ENCODE measurements at regions not wholly inside any gene's neighbourhood (a gene's known extent, or its start where the extent isn't known, plus 50 kb on each side); places are given as distances from the start of the nearest gene placed in this dataset.
"Not testable (repeated sequence)": the region's sequence is repeated elsewhere in the genome, so short reads cannot be mapped to it uniquely, and the experiment has no call there.

GRCh38 chr18:30672439-30672838, 370.1 kb downstream of the DSC3 start:
- not testable (repeated sequence) for H3K4me1 ChIP-seq (ENCODE audit: control insufficient read depth in 3 of 3, insufficient read depth in 2 of 3, low read depth in 1 of 3, low read length in 2 of 3); DNase-seq; H3K36me3 ChIP-seq (ENCODE audit: control insufficient read depth in 3 of 3, insufficient read depth in 2 of 3, low read depth in 1 of 3, low read length in 3 of 3); H3K27me3 ChIP-seq (ENCODE audit: control insufficient read depth in 3 of 3, insufficient read depth in 3 of 3, low read length in 3 of 3); H3K9me3 ChIP-seq (ENCODE audit: control insufficient read depth in 2 of 2, insufficient read depth in 1 of 2, low read depth in 1 of 2, low read length in 1 of 2); H3K27ac ChIP-seq (ENCODE audit: low read depth in 1 of 3, low read length in 2 of 3); H3K4me3 ChIP-seq (ENCODE audit: low read depth in 1 of 3, low read length in 3 of 3); FAIRE-seq
- 71 to 91% (median 87%) methylated on average over 1 of the region's 1 CpG for WGBS, 3 donors

- no peaks in the 10 kb centered on the region for H3K4me1 ChIP-seq (ENCODE audit: control insufficient read depth in 3 of 3, insufficient read depth in 2 of 3, low read depth in 1 of 3, low read length in 2 of 3)
- no peaks in the 10 kb centered on the region for H3K27me3 ChIP-seq (ENCODE audit: control insufficient read depth in 3 of 3, insufficient read depth in 3 of 3, low read length in 3 of 3)
- H3K36me3 ChIP-seq (ENCODE audit: control insufficient read depth in 3 of 3, insufficient read depth in 2 of 3, low read depth in 1 of 3, low read length in 3 of 3) = no peaks in the 10 kb centered on the region
- H3K4me3 ChIP-seq (ENCODE audit: low read depth in 1 of 3, low read length in 3 of 3) = no peak overlapping the region
- DNase-seq (no peak), FAIRE-seq (no peak)
- 73 to 95% (median 88%) methylated on average over 1 of the region's 1 CpG for WGBS, 3 donors
- no peak overlapping the region for H3K27ac ChIP-seq (ENCODE audit: low read depth in 1 of 3, low read length in 2 of 3)
- peaks cover 0 to 16% of the 10 kb centered on the region in 2 donors for H3K9me3 ChIP-seq (ENCODE audit: control insufficient read depth in 2 of 2, insufficient read depth in 1 of 2, low read depth in 1 of 2, low read length in 1 of 2)
These were observed 384.2 kb downstream of the DSC3 start for GRCh38 chr18:30658306-30658705.

- 45 to 49% (median 47%) methylated on average over 2 of the region's 2 CpGs for WGBS, 3 donors
- H3K27ac ChIP-seq (ENCODE audit: low read depth in 1 of 3, low read length in 2 of 3) = no peak overlapping the region
- no peak for DNase-seq
- FAIRE-seq = no peak
- no peaks in the 10 kb centered on the region for H3K27me3 ChIP-seq (ENCODE audit: control insufficient read depth in 3 of 3, insufficient read depth in 3 of 3, low read length in 3 of 3)
- no peak overlapping the region for H3K4me3 ChIP-seq (ENCODE audit: low read depth in 1 of 3, low read length in 3 of 3)
- no peaks in the 10 kb centered on the region for H3K36me3 ChIP-seq (ENCODE audit: control insufficient read depth in 3 of 3, insufficient read depth in 2 of 3, low read depth in 1 of 3, low read length in 3 of 3)
- no peaks in the 10 kb centered on the region for H3K9me3 ChIP-seq (ENCODE audit: control insufficient read depth in 2 of 2, insufficient read depth in 1 of 2, low read depth in 1 of 2, low read length in 1 of 2)
- no peaks in the 10 kb centered on the region for H3K4me1 ChIP-seq (ENCODE audit: control insufficient read depth in 3 of 3, insufficient read depth in 2 of 3, low read depth in 1 of 3, low read length in 2 of 3)
These were observed 390.2 kb downstream of the DSC3 start for GRCh38 chr18:30652387-30652786.

DNA sequence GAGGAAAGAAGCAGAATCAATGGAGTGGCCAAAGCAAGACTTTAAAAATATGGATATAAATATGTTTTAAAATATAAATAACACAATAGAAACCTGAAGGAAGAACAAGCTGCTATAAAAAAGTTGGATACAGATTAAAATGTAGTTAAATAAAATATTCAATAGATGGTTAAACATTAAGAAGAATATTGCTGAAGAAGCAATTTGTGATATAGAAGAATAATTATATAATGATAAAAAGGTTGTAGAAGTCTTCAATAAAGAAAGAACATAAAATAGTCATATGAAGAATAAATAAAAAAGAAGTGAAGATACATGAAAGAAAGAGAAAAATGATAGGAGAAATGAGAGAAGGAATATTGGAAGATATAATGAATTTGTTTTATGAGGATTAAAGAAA, 392.0 kb downstream of the DSC3 start:
- H3K4me3 ChIP-seq (ENCODE audit: low read depth in 1 of 3, low read length in 3 of 3) = no peak overlapping the region
- no peaks in the 10 kb centered on the region for H3K9me3 ChIP-seq (ENCODE audit: control insufficient read depth in 2 of 2, insufficient read depth in 1 of 2, low read depth in 1 of 2, low read length in 1 of 2)
- no peaks in the 10 kb centered on the region for H3K4me1 ChIP-seq (ENCODE audit: control insufficient read depth in 3 of 3, insufficient read depth in 2 of 3, low read depth in 1 of 3, low read length in 2 of 3)
- no peaks in the 10 kb centered on the region for H3K27me3 ChIP-seq (ENCODE audit: control insufficient read depth in 3 of 3, insufficient read depth in 3 of 3, low read length in 3 of 3)
- DNase-seq (no peak), FAIRE-seq (no peak)
- no peak overlapping the region for H3K27ac ChIP-seq (ENCODE audit: low read depth in 1 of 3, low read length in 2 of 3)
- no peaks in the 10 kb centered on the region for H3K36me3 ChIP-seq (ENCODE audit: control insufficient read depth in 3 of 3, insufficient read depth in 2 of 3, low read depth in 1 of 3, low read length in 3 of 3)

GRCh38 chr18:30644158-30644557, 398.4 kb downstream of the DSC3 start:
- Histone ChIP-seq H3K4me1 (ENCODE audit: control insufficient read depth in 3 of 3, insufficient read depth in 2 of 3, low read depth in 1 of 3, low read length in 2 of 3) (no peaks in the 10 kb centered on the region), H3K27ac (ENCODE audit: low read depth in 1 of 3, low read length in 2 of 3) (no peak overlapping the region), H3K9me3 (ENCODE audit: control insufficient read depth in 2 of 2, insufficient read depth in 1 of 2, low read depth in 1 of 2, low read length in 1 of 2) (no peaks in the 10 kb centered on the region), H3K36me3 (ENCODE audit: control insufficient read depth in 3 of 3, insufficient read depth in 2 of 3, low read depth in 1 of 3, low read length in 3 of 3) (no peaks in the 10 kb centered on the region), H3K4me3 (ENCODE audit: low read depth in 1 of 3, low read length in 3 of 3) (no peak overlapping the region), H3K27me3 (ENCODE audit: control insufficient read depth in 3 of 3, insufficient read depth in 3 of 3, low read length in 3 of 3) (no peaks in the 10 kb centered on the region)
- no peak for DNase-seq
- FAIRE-seq = no peak

DNA sequence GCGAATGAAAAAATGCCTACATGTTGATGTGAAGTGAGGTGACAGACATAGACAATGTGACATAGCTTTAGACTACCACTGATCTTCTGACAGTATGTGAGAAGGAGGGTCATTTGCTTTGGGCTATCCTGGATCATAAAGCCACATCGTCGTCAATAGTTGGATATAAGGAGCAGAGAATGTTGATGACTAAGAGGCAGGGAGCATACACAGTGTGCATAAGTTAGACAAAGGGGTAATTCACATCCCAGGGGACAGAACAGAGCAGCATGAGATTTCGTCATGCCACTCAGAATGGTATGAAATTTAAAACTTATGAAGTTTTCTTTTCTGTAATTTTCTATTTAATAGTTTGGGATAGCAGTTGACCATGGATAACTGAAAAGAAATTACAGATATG, 403.2 kb downstream of the DSC3 start:
- Histone ChIP-seq H3K4me1 (ENCODE audit: control insufficient read depth in 3 of 3, insufficient read depth in 2 of 3, low read depth in 1 of 3, low read length in 2 of 3) (peaks cover 0 to 2% (median 0%) of the 10 kb centered on the region in 3 donors), H3K27ac (ENCODE audit: low read depth in 1 of 3, low read length in 2 of 3) (no peak overlapping the region), H3K4me3 (ENCODE audit: low read depth in 1 of 3, low read length in 3 of 3) (no peak overlapping the region), H3K27me3 (ENCODE audit: control insufficient read depth in 3 of 3, insufficient read depth in 3 of 3, low read length in 3 of 3) (no peaks in the 10 kb centered on the region), H3K36me3 (ENCODE audit: control insufficient read depth in 3 of 3, insufficient read depth in 2 of 3, low read depth in 1 of 3, low read length in 3 of 3) (no peaks in the 10 kb centered on the region), H3K9me3 (ENCODE audit: control insufficient read depth in 2 of 2, insufficient read depth in 1 of 2, low read depth in 1 of 2, low read length in 1 of 2) (no peaks in the 10 kb centered on the region)
- DNase-seq (no peak), FAIRE-seq (no peak)
- 78 to 91% (median 87%) methylated on average over 4 of the region's 4 CpGs for WGBS, 3 donors

- Histone ChIP-seq H3K4me3 (ENCODE audit: low read depth in 1 of 3, low read length in 3 of 3) (no peak overlapping the region), H3K36me3 (ENCODE audit: control insufficient read depth in 3 of 3, insufficient read depth in 2 of 3, low read depth in 1 of 3, low read length in 3 of 3) (no peaks in the 10 kb centered on the region), H3K27me3 (ENCODE audit: control insufficient read depth in 3 of 3, insufficient read depth in 3 of 3, low read length in 3 of 3) (no peaks in the 10 kb centered on the region), H3K9me3 (ENCODE audit: control insufficient read depth in 2 of 2, insufficient read depth in 1 of 2, low read depth in 1 of 2, low read length in 1 of 2) (peaks cover 0 to 11% of the 10 kb centered on the region in 2 donors), H3K4me1 (ENCODE audit: control insufficient read depth in 3 of 3, insufficient read depth in 2 of 3, low read depth in 1 of 3, low read length in 2 of 3) (peaks cover 0 to 2% (median 0%) of the 10 kb centered on the region in 3 donors), H3K27ac (ENCODE audit: low read depth in 1 of 3, low read length in 2 of 3) (no peak overlapping the region)
- no peak for FAIRE-seq
- DNase-seq = no peak
These were observed 408.3 kb downstream of the DSC3 start for GRCh38 chr18:30634249-30634648.

DNA sequence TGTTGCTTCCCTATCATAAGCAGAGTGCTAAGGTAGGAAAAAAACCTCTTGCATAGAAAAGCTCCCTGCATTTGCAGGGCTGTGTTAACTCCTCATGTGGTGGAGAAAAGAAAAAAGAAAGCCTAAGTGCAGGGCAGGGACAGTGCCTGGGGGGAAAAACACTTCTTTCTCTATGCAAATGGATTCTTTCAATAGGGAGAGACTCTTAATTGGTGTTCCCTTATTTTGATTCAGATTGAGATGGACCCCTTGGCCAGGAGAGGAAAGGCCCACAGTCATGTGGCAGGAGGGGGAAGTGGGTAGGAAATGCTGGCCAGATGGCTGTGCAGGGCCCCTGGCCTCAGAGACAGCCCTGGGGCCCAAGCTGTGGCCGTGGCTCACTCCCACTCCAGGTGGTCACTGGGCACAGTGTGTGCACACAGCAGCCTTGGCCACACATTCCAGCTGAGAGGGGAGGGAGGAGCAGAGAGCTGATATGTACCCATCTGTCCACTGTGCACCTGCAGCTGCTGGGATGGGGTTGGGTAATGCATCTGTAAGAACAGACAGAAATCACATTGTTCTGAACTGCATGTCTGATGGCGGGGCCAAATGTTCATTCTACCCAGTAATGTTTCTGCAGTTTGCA, 410.4 kb downstream of the DSC3 start:
- Histone ChIP-seq H3K36me3 (ENCODE audit: control insufficient read depth in 3 of 3, insufficient read depth in 2 of 3, low read depth in 1 of 3, low read length in 3 of 3) (no peaks in the 10 kb centered on the region), H3K4me1 (ENCODE audit: control insufficient read depth in 3 of 3, insufficient read depth in 2 of 3, low read depth in 1 of 3, low read length in 2 of 3) (no peaks in the 10 kb centered on the region), H3K27me3 (ENCODE audit: control insufficient read depth in 3 of 3, insufficient read depth in 3 of 3, low read length in 3 of 3) (no peaks in the 10 kb centered on the region), H3K27ac (ENCODE audit: low read depth in 1 of 3, low read length in 2 of 3) (no peak overlapping the region), H3K4me3 (ENCODE audit: low read depth in 1 of 3, low read length in 3 of 3) (no peak overlapping the region), H3K9me3 (ENCODE audit: control insufficient read depth in 2 of 2, insufficient read depth in 1 of 2, low read depth in 1 of 2, low read length in 1 of 2) (peaks cover 0 to 11% of the 10 kb centered on the region in 2 donors)
- no peak for DNase-seq
- whole genome bisulfite sequencing, 3 donors = 46 to 67% (median 59%) methylated on average over 2 of the region's 2 CpGs
- FAIRE-seq = no peak

- DNase-seq (no peak), FAIRE-seq (no peak)
- Histone ChIP-seq H3K9me3 (ENCODE audit: control insufficient read depth in 2 of 2, insufficient read depth in 1 of 2, low read depth in 1 of 2, low read length in 1 of 2) (no peaks in the 10 kb centered on the region), H3K27ac (ENCODE audit: low read depth in 1 of 3, low read length in 2 of 3) (no peak overlapping the region), H3K36me3 (ENCODE audit: control insufficient read depth in 3 of 3, insufficient read depth in 2 of 3, low read depth in 1 of 3, low read length in 3 of 3) (no peaks in the 10 kb centered on the region), H3K4me1 (ENCODE audit: control insufficient read depth in 3 of 3, insufficient read depth in 2 of 3, low read depth in 1 of 3, low read length in 2 of 3) (no peaks in the 10 kb centered on the region), H3K27me3 (ENCODE audit: control insufficient read depth in 3 of 3, insufficient read depth in 3 of 3, low read length in 3 of 3) (no peaks in the 10 kb centered on the region), H3K4me3 (ENCODE audit: low read depth in 1 of 3, low read length in 3 of 3) (no peak overlapping the region)
- WGBS, 3 donors = 89 to 94% (median 89%) methylated on average over 3 of the region's 3 CpGs
These were observed 416.6 kb downstream of the DSC3 start for GRCh38 chr18:30625961-30626360.

All from small intestine (tissue), 7 donors.